ENCODE measurements at regions not wholly inside any gene's neighbourhood (a gene's known extent, or its start where the extent isn't known, plus 50 kb on each side); places are given as distances from the start of the nearest gene placed in this dataset.

DNA sequence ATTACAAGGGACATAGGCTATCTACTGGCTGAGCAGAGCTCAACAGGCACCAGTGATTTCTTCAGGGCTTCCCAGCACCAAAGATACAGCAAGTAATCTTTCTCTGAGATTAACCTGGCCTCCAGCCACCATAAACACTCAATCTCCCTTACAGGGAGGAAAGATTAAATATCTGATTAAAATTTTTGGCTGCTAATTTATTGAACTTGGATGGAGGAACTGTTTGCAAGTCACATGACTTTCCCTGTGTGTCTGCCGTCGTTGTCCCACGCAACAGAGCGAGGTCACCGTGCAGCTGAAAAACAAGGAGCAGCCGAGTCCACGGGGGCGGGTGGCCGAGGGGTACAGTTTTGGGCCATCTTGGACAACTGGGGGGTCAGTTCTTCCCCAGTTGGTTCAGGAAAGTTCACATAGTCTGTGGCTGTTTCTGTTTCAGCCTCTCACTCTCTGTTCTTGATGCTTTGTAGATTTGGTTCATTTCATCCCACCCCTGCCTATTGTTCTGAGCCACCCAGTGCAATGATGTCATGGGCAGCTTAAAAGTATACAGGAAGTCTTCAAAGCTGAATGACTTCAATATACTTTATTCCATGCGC is 186.8 kb upstream of the CTAGE1 start:
- TF ChIP-seq, protein P1, sequence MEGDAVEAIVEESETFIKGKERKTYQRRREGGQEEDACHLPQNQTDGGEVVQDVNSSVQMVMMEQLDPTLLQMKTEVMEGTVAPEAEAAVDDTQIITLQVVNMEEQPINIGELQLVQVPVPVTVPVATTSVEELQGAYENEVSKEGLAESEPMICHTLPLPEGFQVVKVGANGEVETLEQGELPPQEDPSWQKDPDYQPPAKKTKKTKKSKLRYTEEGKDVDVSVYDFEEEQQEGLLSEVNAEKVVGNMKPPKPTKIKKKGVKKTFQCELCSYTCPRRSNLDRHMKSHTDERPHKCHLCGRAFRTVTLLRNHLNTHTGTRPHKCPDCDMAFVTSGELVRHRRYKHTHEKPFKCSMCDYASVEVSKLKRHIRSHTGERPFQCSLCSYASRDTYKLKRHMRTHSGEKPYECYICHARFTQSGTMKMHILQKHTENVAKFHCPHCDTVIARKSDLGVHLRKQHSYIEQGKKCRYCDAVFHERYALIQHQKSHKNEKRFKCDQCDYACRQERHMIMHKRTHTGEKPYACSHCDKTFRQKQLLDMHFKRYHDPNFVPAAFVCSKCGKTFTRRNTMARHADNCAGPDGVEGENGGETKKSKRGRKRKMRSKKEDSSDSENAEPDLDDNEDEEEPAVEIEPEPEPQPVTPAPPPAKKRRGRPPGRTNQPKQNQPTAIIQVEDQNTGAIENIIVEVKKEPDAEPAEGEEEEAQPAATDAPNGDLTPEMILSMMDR (IDR thresholded peaks at IDR 0.05; ENCODE audit: low read depth, low read length, poor library complexity, severe bottlenecking): no peak
- no peak for TF ChIP-seq EZH2phosphoT487 (IDR thresholded peaks at IDR 0.05; ENCODE audit: borderline replicate concordance, low read length)

Measured in DOHH2 (cell line).